Left ventricle myocardium inferior (tissue), 1 donor: ENCODE measurements at regions not wholly inside any gene's neighbourhood (a gene's known extent, or its start where the extent isn't known, plus 50 kb on each side); places are given as distances from the start of the nearest gene placed in this dataset.

ENCODE experiments used
- DNase-seq: peaks from one replicate; pipeline ENCODE4 v3.0.0-alpha.2; 2020
- H3K27ac ChIP-seq: fragments of 200-600 bp; replicated peaks from 2 replicates; pipeline ENCODE4 v1.8.0; 2021
- H3K27me3 ChIP-seq: fragments of 200-600 bp; 2 replicates; pipeline ENCODE4 v1.8.0; 2021; ENCODE audit warnings: low read depth
- H3K36me3 ChIP-seq: fragments of 200-600 bp; 2 replicates; pipeline ENCODE4 v1.8.0; 2021
- H3K4me1 ChIP-seq: fragments of 200-600 bp; 2 replicates; pipeline ENCODE4 v1.8.0; 2021
- H3K4me3 ChIP-seq: fragments of 200-600 bp; 2 replicates; pipeline ENCODE4 v1.8.0; 2021; ENCODE audit warnings: mild to moderate bottlenecking, moderate library complexity
- H3K9me3 ChIP-seq: fragments of 200-600 bp; replicated peaks from 2 replicates; pipeline ENCODE4 v1.8.0; 2021
- CTCF ChIP-seq: fragments of 200-600 bp; IDR thresholded peaks from 2 replicates; pipeline ENCODE4 v1.8.0; 2021; ENCODE audit warnings: antibody characterized with exemption, mild to moderate bottlenecking, borderline replicate concordance
- intact Hi-C: fragments of 100-400 bp; cut with micrococcal nuclease; formaldehyde crosslinking; loops from one replicate; pipeline ENCODE4 v1.11.0; 2022
- donor health status: DM: no; HTN: yes; CAD: no; lungs with severe emphysema.

GRCh38 chr18:37705016-37705415 is 139.4 kb upstream of the CELF4 start:
- H3K4me1 ChIP-seq = no peaks in the 10 kb centered on the region
- no peak overlapping the region for H3K4me3 ChIP-seq
- no peak for TF ChIP-seq CTCF
- no peaks in the 10 kb centered on the region for H3K36me3 ChIP-seq
- H3K27me3 ChIP-seq = no peaks in the 10 kb centered on the region
- intact Hi-C loops = no loop called here
- no peaks in the 10 kb centered on the region for H3K9me3 ChIP-seq
- no peak overlapping the region for H3K27ac ChIP-seq
- no peak for DNase-seq

- Histone ChIP-seq H3K9me3 (no peaks in the 10 kb centered on the region), H3K4me3 (no peak overlapping the region), H3K27ac (no peak overlapping the region), H3K27me3 (no peaks in the 10 kb centered on the region), H3K4me1 (no peaks in the 10 kb centered on the region), H3K36me3 (no peaks in the 10 kb centered on the region)
- TF ChIP-seq CTCF = no peak
- intact Hi-C loops = no loop called here
- DNase-seq = no peak
Observed at GRCh38 chr18:37702841-37703240, 137.2 kb upstream of the CELF4 start.

GRCh38 chr18:37701967-37702366 is 136.4 kb upstream of the CELF4 start:
- Histone ChIP-seq H3K27ac (no peak overlapping the region), H3K4me3 (no peak overlapping the region), H3K36me3 (no peaks in the 10 kb centered on the region), H3K9me3 (no peaks in the 10 kb centered on the region), H3K27me3 (no peaks in the 10 kb centered on the region), H3K4me1 (no peaks in the 10 kb centered on the region)
- intact Hi-C loops = no loop called here
- TF ChIP-seq CTCF = no peak
- DNase-seq = no peak

GRCh38 chr18:37698508-37699040 is 133.0 kb upstream of the CELF4 start:
- H3K4me3 ChIP-seq = no peak overlapping the region
- H3K4me1 ChIP-seq = no peaks in the 10 kb centered on the region
- no peak for DNase-seq
- H3K27ac ChIP-seq = no peak overlapping the region
- H3K9me3 ChIP-seq = no peaks in the 10 kb centered on the region
- intact Hi-C loops = no loop called here
- no peaks in the 10 kb centered on the region for H3K27me3 ChIP-seq
- TF ChIP-seq CTCF = no peak
- H3K36me3 ChIP-seq = no peaks in the 10 kb centered on the region

GRCh38 chr18:37694516-37694915 is 128.9 kb upstream of the CELF4 start:
- no peak for DNase-seq
- no peak overlapping the region for H3K4me3 ChIP-seq
- no peaks in the 10 kb centered on the region for H3K36me3 ChIP-seq
- intact Hi-C loops = no loop called here
- no peaks in the 10 kb centered on the region for H3K27me3 ChIP-seq
- no peaks in the 10 kb centered on the region for H3K9me3 ChIP-seq
- no peak for TF ChIP-seq CTCF
- H3K27ac ChIP-seq = no peak overlapping the region
- H3K4me1 ChIP-seq = no peaks in the 10 kb centered on the region

- Histone ChIP-seq H3K27me3 (no peaks in the 10 kb centered on the region), H3K4me1 (no peaks in the 10 kb centered on the region), H3K27ac (no peak overlapping the region), H3K4me3 (no peak overlapping the region), H3K36me3 (no peaks in the 10 kb centered on the region), H3K9me3 (no peaks in the 10 kb centered on the region)
- TF ChIP-seq CTCF = no peak
- no peak for DNase-seq
- intact Hi-C loops = no loop called here
Observed at GRCh38 chr18:37691162-37691561, 125.6 kb upstream of the CELF4 start.
